ENCODE measurements at regions not wholly inside any gene's neighbourhood (a gene's known extent, or its start where the extent isn't known, plus 50 kb on each side); places are given as distances from the start of the nearest gene placed in this dataset.

GRCh38 chr22:47888817-47889216, 1126.4 kb downstream of the TBC1D22A start:
- no peak overlapping the region for H3K27ac ChIP-seq (ENCODE audit: low read depth, low read length)
- H3K36me3 ChIP-seq (ENCODE audit: control insufficient read depth, low read length): no peaks in the 10 kb centered on the region
- no peak for TF ChIP-seq CTCF (IDR thresholded peaks at IDR 0.05; ENCODE audit: low read depth, low read length, poor library complexity, severe bottlenecking)
- no peak for TF ChIP-seq EZH2phosphoT487 (IDR thresholded peaks at IDR 0.05; ENCODE audit: borderline replicate concordance, low read length)

GRCh38 chr22:47884775-47885174, 1122.3 kb downstream of the TBC1D22A start:
- Histone ChIP-seq H3K9me2 (replicated peaks; ENCODE audit: control insufficient read depth, low read length) (no peaks in the 10 kb centered on the region), H3K27me3 (ENCODE audit: control insufficient read depth, low read length) (no peaks in the 10 kb centered on the region), H3F3A (ENCODE audit: control insufficient read depth, insufficient read depth) (no peaks in the 10 kb centered on the region), H3K36me3 (ENCODE audit: control insufficient read depth, low read length) (no peaks in the 10 kb centered on the region), H3K79me2 (ENCODE audit: control insufficient read depth, low read length) (no peaks in the 10 kb centered on the region), H3K4me1 (ENCODE audit: control insufficient read depth, low read length) (peaks cover 16% of the 10 kb centered on the region), H3K4me2 (ENCODE audit: low read length) (no peak overlapping the region), H3K4me3 (ENCODE audit: low read length) (no peak overlapping the region), H3K9me3 (ENCODE audit: control insufficient read depth, insufficient read depth, low read length) (no peaks in the 10 kb centered on the region), H4K20me1 (ENCODE audit: control insufficient read depth, insufficient read depth, low read depth, low read length) (no peaks in the 10 kb centered on the region), H3K27ac (ENCODE audit: low read depth, low read length) (no peak overlapping the region)
- TF ChIP-seq EZH2phosphoT487 (IDR thresholded peaks at IDR 0.05; ENCODE audit: borderline replicate concordance, low read length): no peak
- TF ChIP-seq CTCF (IDR thresholded peaks at IDR 0.05; ENCODE audit: low read depth, low read length, poor library complexity, severe bottlenecking): no peak

More at GRCh38 chr22:47888817-47889216, 1126.4 kb downstream of the TBC1D22A start:
- H3K4me1 ChIP-seq (ENCODE audit: control insufficient read depth, low read length): peaks cover 16% of the 10 kb centered on the region
- H3K4me3 ChIP-seq (ENCODE audit: low read length): no peak overlapping the region
- no peaks in the 10 kb centered on the region for H4K20me1 ChIP-seq (ENCODE audit: control insufficient read depth, insufficient read depth, low read depth, low read length)
- H3K9me2 ChIP-seq (replicated peaks; ENCODE audit: control insufficient read depth, low read length): no peaks in the 10 kb centered on the region
- H3K79me2 ChIP-seq (ENCODE audit: control insufficient read depth, low read length): no peaks in the 10 kb centered on the region
- H3F3A ChIP-seq (ENCODE audit: control insufficient read depth, insufficient read depth): no peaks in the 10 kb centered on the region
- H3K4me2 ChIP-seq (ENCODE audit: low read length): no peak overlapping the region
- H3K9me3 ChIP-seq (ENCODE audit: control insufficient read depth, insufficient read depth, low read length): no peaks in the 10 kb centered on the region
- H3K27me3 ChIP-seq (ENCODE audit: control insufficient read depth, low read length): no peaks in the 10 kb centered on the region

GRCh38 chr22:47884200-47884599, 1121.8 kb downstream of the TBC1D22A start:
- H3K27ac ChIP-seq (ENCODE audit: low read depth, low read length): no peak overlapping the region
- no peaks in the 10 kb centered on the region for H3K9me3 ChIP-seq (ENCODE audit: control insufficient read depth, insufficient read depth, low read length)
- H4K20me1 ChIP-seq (ENCODE audit: control insufficient read depth, insufficient read depth, low read depth, low read length): no peaks in the 10 kb centered on the region
- no peaks in the 10 kb centered on the region for H3K79me2 ChIP-seq (ENCODE audit: control insufficient read depth, low read length)
- no peak overlapping the region for H3K4me3 ChIP-seq (ENCODE audit: low read length)
- no peaks in the 10 kb centered on the region for H3F3A ChIP-seq (ENCODE audit: control insufficient read depth, insufficient read depth)
- no peaks in the 10 kb centered on the region for H3K36me3 ChIP-seq (ENCODE audit: control insufficient read depth, low read length)
- H3K4me2 ChIP-seq (ENCODE audit: low read length): no peak overlapping the region
- H3K9me2 ChIP-seq (replicated peaks; ENCODE audit: control insufficient read depth, low read length): no peaks in the 10 kb centered on the region
- no peaks in the 10 kb centered on the region for H3K27me3 ChIP-seq (ENCODE audit: control insufficient read depth, low read length)
- H3K4me1 ChIP-seq (ENCODE audit: control insufficient read depth, low read length): peaks cover 16% of the 10 kb centered on the region
- TF ChIP-seq EZH2phosphoT487 (IDR thresholded peaks at IDR 0.05; ENCODE audit: borderline replicate concordance, low read length) (no peak), CTCF (IDR thresholded peaks at IDR 0.05; ENCODE audit: low read depth, low read length, poor library complexity, severe bottlenecking) (no peak)

- Histone ChIP-seq H3K4me3 (ENCODE audit: low read length) (no peak overlapping the region), H4K20me1 (ENCODE audit: control insufficient read depth, insufficient read depth, low read depth, low read length) (no peaks in the 10 kb centered on the region), H3K9me3 (ENCODE audit: control insufficient read depth, insufficient read depth, low read length) (no peaks in the 10 kb centered on the region), H3K4me2 (ENCODE audit: low read length) (no peak overlapping the region), H3K4me1 (ENCODE audit: control insufficient read depth, low read length) (peaks cover 16% of the 10 kb centered on the region), H3K79me2 (ENCODE audit: control insufficient read depth, low read length) (no peaks in the 10 kb centered on the region), H3K9me2 (replicated peaks; ENCODE audit: control insufficient read depth, low read length) (no peaks in the 10 kb centered on the region), H3K27me3 (ENCODE audit: control insufficient read depth, low read length) (no peaks in the 10 kb centered on the region), H3K36me3 (ENCODE audit: control insufficient read depth, low read length) (no peaks in the 10 kb centered on the region), H3F3A (ENCODE audit: control insufficient read depth, insufficient read depth) (no peaks in the 10 kb centered on the region), H3K27ac (ENCODE audit: low read depth, low read length) (no peak overlapping the region)
- TF ChIP-seq EZH2phosphoT487 (IDR thresholded peaks at IDR 0.05; ENCODE audit: borderline replicate concordance, low read length): no peak
- no peak for TF ChIP-seq CTCF (IDR thresholded peaks at IDR 0.05; ENCODE audit: low read depth, low read length, poor library complexity, severe bottlenecking)
Observed at GRCh38 chr22:47883757-47884156, 1121.3 kb downstream of the TBC1D22A start.
